Left kidney (tissue), 1 donor: ENCODE measurements at regions not wholly inside any gene's neighbourhood (a gene's known extent, or its start where the extent isn't known, plus 50 kb on each side); places are given as distances from the start of the nearest gene placed in this dataset.
"Not testable (repeated sequence)": the region's sequence is repeated elsewhere in the genome, so short reads cannot be mapped to it uniquely, and the experiment has no call there.

ENCODE experiments used
- DNase-seq: peaks from one replicate; pipeline ENCODE4 v3.0.0-alpha.2; 2013

DNA sequence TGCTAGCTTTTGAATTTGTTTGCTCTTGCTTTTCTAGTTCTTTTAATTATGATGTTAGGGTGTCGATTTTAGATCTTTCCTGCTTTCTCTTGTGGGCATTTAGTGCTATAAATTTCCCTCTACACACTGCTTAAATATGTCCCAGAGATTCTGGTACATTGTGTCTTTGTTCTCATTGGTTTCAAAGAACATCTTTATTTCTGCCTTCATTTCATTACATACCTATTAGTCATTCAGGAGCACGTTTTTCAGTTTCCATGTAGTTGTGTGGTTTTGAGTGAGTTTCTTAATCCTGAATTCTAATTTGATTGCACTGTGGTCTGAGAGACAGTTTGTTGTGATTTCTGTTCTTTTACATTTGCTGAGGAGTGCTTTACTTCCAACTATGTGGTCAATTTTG lies 51.2 kb upstream of the MB21D2 start:
- not testable (repeated sequence) for DNase-seq

DNA sequence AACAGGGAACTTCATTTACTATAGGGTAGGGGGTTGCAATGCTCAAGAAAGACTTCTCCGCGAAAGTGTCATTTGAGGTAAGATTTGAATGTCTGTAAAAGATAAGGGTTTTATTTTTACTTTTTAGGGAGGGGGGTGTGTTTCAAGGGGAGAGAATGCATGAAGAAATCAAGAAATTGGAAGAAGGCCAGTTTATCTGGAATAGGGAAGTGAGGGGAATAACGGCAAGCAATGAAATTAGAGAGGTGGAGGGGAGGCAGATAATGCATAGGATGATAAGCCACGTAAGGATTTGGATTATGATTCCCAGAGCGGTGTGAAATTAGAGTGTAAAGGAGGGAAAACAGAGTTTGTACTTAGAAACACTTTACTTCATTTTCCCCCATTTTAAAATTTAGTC lies 63.0 kb upstream of the MB21D2 start:
- no peak for DNase-seq

DNA sequence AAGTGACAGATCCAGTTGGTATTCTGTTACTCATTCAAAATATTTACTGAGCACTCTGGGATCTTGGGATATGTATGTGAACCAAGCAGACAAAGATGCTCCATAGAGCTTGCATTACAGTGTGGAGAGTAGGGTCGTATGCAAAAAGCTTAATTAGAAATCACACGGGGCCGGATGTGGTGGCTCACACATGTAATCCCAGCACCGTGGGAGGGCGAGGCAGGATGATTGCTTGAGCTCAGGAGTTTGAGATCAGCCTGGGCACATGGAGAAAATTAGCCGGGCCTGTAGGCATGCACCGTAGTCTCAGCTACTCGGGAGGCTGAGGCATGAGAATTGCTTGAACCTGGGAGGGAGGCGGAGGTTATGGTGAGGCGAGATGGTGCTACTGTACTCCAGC lies 68.7 kb upstream of the MB21D2 start:
- no peak for DNase-seq

GRCh38 chr3:192991356-192991755 lies 73.7 kb upstream of the MB21D2 start:
- DNase-seq: no peak

DNA sequence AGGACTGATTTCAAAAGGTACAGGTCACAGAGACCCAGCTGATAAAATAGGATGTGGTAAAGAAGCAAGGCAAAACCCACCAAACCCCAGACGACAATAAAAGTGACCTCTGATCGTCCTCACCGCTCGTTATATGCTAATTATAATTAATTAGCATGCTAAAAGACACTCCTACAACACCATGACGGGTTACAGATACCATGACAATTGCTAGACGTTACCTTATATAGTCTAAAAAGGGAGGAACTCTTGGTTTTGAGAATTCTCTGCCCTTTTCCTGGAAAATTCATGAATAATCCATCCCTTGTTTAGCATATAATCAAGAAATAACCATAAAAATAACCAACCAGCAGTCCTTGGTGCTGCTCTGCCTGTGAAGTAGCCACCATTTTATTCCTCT lies 74.7 kb upstream of the MB21D2 start:
- DNase-seq: no peak

DNA sequence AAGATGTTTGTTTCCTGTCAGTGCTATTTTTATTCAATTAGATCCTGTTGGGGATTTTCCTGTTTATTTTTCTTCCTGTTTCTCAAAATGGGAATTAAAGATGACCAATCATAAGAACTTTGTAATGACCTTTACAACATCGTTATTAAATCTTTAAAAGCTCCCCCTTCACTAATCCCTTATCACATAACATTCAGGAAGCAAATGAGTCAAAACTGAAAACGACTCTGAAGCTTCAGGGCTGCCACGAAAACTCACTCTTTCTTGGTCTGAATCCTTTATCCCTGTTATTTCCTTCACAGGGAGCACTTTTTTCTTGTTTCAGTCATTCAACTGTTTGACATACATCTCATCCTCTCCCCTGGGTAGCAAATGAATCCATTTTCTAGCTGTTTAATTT lies 75.8 kb upstream of the MB21D2 start:
- DNase-seq: no peak

DNA sequence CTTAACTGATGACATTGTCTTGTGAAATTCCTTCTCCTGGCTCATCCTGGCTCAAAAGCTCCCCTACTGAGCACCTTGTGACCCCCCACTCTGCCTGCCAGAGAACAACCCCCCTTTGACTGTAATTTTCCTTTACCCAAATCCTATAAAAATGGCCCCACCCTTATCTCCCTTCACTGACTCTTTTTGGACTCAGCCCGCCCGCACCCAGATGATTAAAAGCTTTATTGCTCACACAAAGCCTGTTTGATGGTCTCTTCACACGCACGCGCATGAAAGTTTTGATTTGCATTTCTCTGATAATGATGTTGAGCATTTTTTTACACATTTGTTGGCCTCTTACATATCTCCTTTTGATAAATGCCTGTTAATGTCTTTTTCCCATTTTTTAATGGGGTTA lies 83.5 kb upstream of the MB21D2 start:
- not testable (repeated sequence) for DNase-seq

DNA sequence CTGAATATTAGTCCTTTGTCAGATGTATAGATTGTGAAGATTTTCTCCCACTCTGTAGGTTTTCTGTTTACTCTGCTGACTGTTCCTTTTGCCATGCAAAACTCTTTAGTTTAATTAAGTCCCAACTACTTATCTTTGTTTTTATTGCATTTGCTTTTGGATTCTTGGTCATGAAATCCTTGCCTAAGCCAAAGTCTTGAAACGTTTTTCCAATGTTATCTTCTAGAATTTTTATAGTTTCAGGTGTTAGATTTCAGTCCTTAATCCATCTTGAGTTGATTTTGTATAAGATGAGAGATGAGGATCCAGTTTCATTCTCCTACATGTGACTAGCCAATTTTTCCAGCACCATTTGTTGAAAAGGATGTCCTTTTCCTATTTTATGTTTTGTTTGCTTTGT lies 86.0 kb upstream of the MB21D2 start:
- not testable (repeated sequence) for DNase-seq

DNA sequence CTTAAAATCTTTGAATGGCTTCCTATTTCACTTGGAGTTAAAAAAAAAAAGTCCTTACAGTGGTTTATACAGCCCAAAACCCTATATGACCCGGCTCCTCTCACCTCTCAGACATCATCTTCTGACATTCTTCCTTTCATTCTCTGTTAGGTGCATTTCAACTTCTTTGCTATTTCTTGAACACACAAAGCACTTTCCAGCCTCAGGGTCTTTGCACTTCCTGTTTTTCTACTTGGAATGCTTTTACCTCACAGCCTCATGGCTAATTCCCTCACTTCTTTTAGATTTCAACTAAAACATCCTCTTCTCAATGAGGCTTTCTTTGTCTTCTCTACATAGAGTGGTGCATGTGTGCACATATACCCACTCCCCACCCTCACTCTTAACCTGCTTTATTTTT lies 91.0 kb upstream of the MB21D2 start:
- DNase-seq: no peak

DNA sequence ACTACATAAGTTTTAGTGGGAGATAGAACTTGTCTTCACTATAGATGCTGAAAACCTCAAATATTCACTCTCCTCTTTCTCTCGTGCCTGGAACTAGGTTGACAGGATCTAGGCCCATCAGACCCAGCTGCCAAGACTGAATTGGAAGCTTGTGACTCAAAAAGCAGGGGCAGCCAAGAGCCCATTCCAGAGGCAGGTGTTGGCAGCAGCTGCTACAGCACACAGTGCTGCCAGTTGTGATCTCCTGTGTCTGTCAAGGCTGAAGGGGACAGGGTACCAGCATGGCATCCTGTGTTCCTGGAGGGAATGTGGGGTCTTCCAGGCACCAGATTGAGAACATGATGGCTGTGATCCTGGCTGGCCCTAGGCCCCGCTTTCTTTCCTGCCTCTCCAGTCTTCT lies 92.5 kb upstream of the MB21D2 start:
- DNase-seq: no peak

DNA sequence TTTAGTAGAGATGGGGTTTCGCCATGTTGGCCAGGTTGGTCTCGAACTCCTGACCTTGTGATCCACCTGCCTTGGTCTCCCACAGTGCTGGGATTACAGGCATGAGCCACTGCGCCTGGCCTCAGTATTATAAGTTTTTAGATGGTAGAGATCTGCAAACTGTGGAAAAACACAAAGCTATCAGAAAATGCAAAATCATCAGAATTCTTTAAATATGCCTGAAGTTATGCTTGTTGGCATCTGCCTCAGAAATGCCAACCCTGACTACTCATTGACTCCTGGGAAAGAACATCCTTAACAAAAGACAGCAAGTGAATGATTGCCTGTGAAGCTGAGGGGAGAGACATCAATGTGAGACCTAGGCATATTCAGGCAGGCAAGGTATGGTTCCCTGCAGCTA lies 94.3 kb upstream of the MB21D2 start:
- DNase-seq: no peak

- no peak for DNase-seq
These were observed 97.2 kb upstream of the MB21D2 start for GRCh38 chr3:193014902-193015301.

DNA sequence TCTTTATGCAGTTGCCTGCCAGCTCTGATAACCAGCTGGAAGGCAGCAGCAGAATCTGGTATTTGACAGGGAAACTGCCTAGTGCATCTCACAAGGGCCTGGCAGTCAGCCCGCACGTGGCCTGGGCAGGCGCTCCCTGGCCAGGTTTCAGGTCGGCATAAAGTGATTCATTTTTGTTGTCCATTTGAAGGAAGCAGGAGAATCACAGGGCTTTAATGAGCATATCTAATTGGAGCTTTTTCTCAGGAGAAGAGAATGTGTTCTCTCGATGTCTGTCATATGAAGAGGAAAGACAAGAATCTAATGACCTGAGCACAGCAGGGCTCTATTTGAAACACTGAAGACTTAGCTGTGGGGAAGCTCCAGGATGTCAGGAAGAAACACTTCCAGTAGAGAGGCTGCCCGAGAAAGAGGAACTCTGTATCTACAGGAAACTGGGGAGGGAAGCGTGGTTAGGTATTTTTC lies 98.8 kb upstream of the MB21D2 start:
- no peak for DNase-seq

DNA sequence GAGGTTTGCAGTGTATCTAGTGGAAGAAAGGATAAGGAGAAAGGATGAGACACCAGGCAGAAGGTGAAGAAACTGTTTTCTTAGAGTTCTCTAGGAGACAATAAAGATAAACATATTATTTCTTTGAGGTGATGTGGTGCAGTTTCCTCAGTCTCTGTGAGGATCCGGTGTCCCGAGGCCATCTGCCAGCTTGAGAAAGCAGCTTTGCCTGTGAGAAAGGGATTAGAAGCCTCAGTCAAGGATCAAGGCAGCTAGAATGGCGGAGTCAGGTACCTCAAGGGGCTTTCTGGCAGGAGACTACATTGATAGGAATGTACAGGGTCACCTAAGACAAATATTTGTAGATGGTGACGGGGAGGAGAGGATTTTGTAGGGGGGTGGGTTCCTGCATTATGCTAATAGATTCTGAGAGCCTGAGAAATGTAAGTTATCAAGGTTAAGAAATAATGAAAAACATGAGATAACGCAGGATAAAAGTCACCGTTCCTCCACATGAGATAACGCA lies 103.9 kb upstream of the MB21D2 start:
- DNase-seq: no peak

DNA sequence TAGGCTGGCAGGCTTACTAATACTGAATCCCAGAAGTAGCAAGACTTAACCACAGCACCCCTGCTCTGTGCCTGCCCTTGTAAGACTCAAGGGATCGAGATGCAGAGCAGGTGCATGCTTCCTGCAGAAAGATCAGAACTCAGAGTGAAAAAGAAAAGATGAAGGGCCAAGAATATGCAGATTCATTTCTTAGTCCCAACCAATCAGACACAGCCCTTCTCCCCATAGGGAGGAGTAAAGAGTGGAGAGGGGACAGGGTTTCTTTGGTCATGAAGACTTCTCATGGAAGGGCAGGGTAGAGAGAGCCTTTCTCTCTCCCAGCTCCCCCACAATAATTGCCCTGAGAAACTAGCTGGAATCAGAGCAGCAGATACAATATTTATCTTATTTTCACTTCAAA lies 105.6 kb upstream of the MB21D2 start:
- DNase-seq: no peak

DNA sequence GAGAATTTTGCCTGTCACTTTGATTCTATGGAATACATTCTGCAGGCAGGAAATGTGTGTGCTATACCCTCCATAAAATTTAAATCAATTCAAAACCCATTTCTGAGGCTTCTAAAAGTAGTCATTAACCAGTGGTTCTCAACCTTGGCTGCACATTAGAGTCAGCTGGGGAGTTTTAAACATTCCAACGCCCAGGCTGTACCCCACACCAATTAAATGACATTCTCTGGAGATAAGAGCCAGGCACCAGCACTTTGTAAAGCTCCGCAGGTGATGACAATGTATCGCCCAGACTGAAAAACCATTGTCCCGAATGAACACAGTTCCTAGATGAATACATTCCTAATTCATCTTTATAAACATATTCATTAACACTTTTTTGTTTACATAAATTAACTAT lies 110.6 kb upstream of the MB21D2 start:
- no peak for DNase-seq

DNA sequence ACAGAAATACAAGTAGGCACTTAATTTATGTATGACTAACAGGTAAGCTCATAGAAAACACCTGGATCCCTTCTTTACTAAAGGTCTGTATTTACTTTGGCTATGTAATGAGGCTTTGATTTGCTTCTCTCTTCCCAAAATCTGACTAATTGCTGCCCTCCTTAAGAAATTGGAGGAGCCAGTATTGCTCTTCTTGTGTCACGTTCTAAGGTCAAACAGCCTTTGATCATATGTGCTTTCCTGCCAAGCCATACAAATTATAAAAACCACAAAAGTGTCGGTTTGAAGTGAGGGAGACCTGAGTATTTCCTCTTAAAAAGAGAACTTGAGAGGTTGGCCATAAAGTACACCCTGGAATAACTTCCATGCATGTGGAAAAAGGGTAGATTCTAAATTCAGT lies 112.1 kb upstream of the MB21D2 start:
- no peak for DNase-seq

DNA sequence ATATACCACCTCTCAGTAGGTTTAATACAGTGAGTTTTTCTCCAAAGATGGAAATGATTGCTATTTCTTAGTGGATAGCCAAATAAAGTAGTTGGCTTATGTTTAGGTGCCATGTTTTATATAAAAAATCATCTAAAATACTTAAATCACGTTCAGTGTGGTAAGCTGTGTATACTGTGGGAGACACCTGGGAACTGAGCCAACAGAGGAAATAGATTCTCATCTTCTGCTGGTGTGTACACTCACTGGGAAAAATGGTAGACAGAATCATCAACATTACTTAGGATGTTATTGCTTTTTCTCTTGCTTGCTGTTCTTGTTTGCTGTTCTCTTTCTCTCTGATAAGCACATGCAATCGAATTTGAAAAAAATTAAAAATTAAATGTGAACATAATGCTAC lies 112.6 kb upstream of the MB21D2 start:
- DNase-seq: no peak

DNA sequence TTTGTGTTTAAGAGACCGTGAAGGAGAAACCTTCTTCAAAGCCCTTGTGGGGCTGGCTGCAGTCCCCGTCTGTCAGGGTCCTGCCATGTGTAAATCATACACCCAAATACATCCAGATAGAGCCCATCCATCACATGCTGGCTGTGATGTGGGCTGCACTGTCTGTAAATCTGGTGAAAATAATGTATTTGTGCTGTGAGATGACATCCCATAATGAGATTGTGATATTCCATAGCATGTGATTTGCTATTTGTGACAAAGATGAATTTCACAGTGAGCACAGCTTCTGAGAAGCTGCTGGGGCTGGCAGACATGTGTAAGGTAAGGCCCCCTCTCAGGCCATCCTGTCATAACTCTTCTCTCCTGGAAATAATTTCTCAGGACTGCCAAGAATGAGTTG lies 114.3 kb upstream of the MB21D2 start:
- no peak for DNase-seq

- DNase-seq: no peak
These were observed 115.6 kb upstream of the MB21D2 start for GRCh38 chr3:193033226-193033780.

DNA sequence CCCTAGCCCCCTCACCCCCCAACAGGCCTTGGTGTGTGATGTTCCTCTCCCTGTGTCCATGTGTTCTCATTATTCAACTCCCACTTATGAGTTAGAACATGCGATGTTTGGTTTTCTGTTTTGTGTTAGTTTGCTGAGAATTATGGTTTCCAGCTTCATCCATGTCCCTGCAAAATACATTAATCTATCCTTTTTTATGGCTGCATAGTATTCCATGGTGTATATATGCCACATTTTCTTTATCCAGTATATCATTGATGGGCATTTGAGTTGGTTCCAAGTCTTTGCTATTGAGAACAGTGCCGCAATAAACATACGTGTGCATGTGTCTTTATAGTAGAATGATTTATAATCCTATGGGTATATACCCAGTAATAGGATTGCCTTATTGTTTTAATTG lies 120.2 kb upstream of the MB21D2 start:
- DNase-seq: not testable (repeated sequence)

GRCh38 chr3:193039058-193039457 lies 121.4 kb upstream of the MB21D2 start:
- DNase-seq: no peak

- no peak for DNase-seq
These were observed 123.4 kb upstream of the MB21D2 start for GRCh38 chr3:193040836-193041672.

DNA sequence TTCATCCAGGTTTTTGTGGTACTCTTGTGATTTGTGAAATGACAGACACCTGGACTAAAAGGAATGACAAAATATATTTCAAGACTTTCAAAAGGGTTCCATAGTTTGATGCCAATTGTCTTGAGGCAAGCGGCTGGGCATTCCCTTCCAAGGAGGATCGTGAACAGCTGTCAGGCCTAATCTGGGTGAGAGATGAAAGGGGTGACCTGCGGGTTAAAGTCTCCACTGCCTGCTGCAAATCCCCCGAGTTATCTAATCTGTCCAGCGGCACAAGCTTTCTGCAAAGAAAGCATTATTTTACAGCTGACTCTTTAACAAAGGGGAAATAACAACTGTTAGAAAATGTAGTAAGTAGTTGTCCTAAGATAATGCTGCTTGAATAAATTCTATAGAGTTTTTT lies 128.7 kb upstream of the MB21D2 start:
- no peak for DNase-seq
